GM23248 (cell line): ENCODE measurements at regions not wholly inside any gene's neighbourhood (a gene's known extent, or its start where the extent isn't known, plus 50 kb on each side); places are given as distances from the start of the nearest gene placed in this dataset.

Experiments used
- EZH2 ChIP-seq: fragments of 200-600 bp; sonication (generic); IDR thresholded peaks from 2 replicates; pipeline ENCODE4 v1.6.1; 2018; ENCODE audit warnings: antibody characterized with exemption, mild to moderate bottlenecking; ENCODE audit not compliant: insufficient read depth, poor library complexity, severe bottlenecking
- EZH2phosphoT487 ChIP-seq: fragments of 200-600 bp; sonication (generic); IDR thresholded peaks from 2 replicates; pipeline ENCODE4 v1.6.1; 2018; ENCODE audit warnings: antibody characterized with exemption, moderate library complexity, mild to moderate bottlenecking, low read depth; ENCODE audit not compliant: insufficient read depth

- no peak for TF ChIP-seq EZH2
- no peak for TF ChIP-seq EZH2phosphoT487
Observed at GRCh38 chr6:133807501-133807900, 81.4 kb upstream of the TCF21 start.
